HEK293T (cell line): ENCODE measurements at regions not wholly inside any gene's neighbourhood (a gene's known extent, or its start where the extent isn't known, plus 50 kb on each side); places are given as distances from the start of the nearest gene placed in this dataset.

Experiments
- NFRKB ChIP-seq: fragments of 450-650 bp; IDR thresholded peaks from 2 replicates; pipeline ENCODE4 v1.6.1; 2016; ENCODE audit warnings: mild to moderate bottlenecking, moderate library complexity
- SP1 ChIP-seq: fragments of 450-650 bp; IDR thresholded peaks from 2 replicates; pipeline ENCODE4 v1.6.1; 2017
- TARDBP ChIP-seq: fragments of 450-650 bp; IDR thresholded peaks from 2 replicates; pipeline ENCODE4 v1.6.1; 2016

- TF ChIP-seq TARDBP (no peak), NFRKB (no peak), SP1 (no peak)
Observed at GRCh38 chr5:124986667-124987066, 240.2 kb upstream of the ZNF608 start.
